ENCODE measurements at regions not wholly inside any gene's neighbourhood (a gene's known extent, or its start where the extent isn't known, plus 50 kb on each side); places are given as distances from the start of the nearest gene placed in this dataset.
A peak's percentile ranks its signal among the peaks of the same experiment; 100 is the strongest.

DNA sequence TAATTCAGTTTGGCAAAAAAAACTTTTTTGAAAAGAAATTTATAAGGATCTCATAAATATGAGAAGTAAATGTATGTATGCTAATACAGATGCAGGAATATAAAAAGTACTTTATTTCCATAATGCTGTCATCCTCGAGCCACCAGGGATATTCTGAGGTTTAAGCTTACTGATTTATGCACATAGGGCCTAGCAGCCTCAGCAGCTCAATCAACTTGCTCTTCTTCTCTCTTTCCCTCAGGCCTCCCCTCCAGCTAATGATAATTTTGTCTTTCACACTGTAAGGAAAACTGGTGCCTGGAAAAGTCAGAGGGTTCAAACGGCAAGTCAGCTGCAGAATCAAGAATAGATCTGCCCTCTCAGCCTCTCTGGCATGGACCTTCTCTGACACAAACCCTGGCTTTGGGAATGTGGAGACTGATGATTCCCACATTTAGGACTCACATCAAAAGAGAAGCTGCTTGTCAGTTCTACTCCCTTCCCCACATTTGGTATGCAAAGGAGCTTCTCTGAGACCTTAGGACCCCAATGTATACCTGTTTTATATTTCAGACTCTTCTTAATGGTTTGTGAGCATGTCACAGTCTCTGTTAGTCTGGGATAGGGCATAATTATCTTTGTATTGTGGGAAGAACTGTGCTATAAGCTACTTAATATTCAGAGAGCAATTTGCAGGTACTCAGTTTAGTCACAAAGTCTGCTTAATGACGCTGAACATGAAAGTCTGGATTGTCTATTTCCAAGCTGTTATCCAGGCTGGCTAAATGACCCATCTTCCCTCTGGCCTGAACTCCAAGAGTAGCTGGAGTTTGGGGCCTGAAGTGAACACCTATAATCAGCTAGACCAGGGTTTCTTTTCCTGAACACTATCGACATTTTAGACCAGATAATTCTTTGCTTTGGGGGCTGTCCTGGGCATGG, 52.1 kb upstream of the DIPK1A start:
- DNase-seq: no peak

DNA sequence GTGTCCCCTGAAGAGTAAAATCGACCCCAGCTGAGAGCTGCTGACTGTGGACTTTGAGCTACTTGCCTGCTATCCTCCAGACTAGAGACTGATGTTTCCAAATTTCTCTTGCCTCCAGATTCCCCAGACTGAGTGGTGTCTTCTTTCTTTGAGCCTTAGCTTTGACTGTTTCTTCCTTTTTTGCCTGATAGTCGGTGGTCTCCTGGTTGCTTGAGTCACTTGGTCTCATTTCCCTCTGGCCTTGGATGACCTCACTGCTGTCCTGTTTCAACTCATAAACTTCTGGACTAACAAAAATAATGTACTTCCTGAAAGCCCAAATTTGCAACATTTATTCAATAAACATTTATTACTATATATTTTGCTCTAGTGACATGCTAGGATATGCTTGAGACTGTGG, 52.9 kb upstream of the DIPK1A start:
- DNase-seq: no peak

DNA sequence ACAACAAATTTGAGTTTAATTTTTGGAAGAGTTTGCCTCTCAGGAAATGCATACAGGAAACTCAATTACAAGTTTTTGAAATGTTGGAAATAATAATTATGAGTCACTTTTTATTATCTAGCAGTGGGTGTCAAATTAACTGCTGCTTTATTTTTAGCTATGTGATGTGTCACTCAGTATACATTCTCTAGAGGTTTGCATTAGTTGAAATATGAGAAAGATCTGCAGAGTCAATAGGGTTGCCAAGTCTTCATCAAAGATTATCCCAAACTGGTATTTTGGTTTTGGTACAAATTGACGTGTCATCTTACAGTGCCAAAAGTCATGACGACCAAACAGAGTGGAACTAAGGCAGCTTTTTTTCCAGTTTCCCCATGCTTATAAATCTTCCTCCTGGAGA, 54.3 kb upstream of the DIPK1A start:
- no peak for DNase-seq

DNA sequence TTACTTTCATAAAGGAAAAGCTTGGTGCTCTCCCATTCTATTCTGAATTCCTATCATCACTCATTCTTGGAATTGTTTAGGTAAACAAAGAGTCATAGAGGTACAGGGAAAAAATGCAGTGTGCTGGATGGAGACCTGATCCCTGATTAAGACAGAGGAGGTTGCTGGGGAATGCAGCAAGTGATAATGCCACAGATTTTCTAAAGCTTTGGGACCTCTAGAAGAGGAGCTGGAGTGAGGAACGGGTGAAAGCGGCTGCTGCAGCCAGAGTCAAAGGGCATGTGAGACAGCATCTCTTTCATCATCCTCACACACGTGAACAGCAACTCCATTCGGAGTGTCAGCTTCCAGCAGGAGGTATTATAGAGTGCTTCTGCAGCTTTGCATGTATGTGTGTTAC, 54.9 kb upstream of the DIPK1A start:
- DNase-seq: no peak

DNA sequence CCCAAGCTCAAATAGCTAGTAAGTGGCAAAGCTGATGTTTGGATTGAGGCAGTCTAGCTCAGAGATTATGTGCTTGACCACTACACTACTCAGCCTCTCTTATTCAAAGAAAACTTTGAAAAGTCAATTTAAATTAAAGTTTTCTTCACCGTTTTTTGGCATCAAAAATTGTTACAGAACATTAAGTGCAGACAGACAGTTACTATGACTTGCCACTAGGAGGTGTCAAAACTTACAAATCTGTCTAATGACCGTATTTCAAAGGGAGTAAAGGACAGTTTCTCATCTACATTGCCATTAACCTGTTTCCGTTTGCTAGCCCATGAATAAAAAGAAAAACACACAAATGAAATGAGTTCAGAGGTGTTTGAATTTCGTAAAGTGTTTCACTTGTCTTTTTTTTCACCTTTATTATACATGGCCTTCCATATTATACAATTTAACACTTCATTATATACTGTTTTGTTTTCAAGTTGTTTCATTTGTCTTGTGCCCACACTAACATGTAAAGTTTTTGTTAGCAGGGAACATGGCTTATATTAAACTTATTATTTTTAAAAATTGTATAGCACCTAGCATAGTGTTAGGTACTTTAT, 57.4 kb upstream of the MTF2 start:
- peak; percentile 7 for DNase-seq

DNA sequence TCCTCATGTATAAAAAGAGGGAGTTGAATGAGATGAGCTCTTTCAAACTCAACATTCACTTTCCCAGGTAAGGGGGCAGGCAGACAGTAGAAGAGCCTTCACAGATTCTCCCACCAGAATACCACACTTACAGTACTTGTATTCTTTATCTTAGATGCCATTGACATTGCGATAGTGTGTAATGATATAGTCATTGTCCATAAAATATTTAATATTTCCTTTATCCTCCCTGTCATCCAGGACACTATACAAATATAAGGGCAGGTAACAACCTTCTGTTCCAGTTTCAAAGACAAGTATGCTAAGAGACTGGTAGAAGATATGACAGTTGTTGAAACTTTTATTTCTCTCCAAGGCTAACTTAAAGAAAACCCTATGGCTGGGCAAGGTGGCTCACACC, 56.5 kb upstream of the MTF2 start:
- DNase-seq: no peak

DNA sequence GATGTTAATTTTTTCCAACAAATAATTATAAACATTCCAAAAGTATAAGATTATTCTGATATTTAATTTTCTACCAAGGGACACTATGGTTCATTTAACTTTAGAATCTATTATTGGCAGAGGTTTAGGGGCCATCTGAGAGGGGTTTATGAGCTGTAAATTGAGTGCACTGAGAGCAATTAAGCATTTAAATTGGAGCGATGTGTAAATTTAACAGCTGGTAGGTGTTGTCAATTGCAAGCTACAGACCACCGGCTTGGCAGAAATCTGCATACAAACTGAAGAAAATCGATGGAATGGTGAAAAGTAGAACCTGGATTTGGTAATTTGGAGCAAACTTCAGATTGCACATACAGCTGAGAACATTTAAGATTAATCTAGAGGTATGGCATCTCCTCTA, 55.8 kb upstream of the MTF2 start:
- DNase-seq: no peak

DNA sequence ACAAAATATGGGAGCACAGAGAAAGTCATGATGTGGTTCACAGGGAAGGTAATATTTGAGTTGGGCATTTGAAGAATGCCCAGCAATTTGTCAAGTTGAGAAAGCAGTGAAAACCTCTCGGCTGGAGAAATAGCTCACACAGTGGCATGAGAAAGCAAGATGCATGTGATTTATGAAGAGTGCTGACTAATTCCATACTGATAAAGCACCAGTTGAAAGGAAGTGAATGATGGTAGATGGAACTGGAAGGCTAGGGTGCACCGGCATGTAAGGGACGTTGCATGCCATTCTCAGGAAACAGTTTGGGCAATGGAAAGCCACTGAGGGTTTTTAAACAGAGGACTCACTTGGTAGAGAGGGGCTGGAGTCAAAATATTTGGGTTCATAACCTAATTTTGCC, 53.5 kb upstream of the MTF2 start:
- no peak for DNase-seq

DNA sequence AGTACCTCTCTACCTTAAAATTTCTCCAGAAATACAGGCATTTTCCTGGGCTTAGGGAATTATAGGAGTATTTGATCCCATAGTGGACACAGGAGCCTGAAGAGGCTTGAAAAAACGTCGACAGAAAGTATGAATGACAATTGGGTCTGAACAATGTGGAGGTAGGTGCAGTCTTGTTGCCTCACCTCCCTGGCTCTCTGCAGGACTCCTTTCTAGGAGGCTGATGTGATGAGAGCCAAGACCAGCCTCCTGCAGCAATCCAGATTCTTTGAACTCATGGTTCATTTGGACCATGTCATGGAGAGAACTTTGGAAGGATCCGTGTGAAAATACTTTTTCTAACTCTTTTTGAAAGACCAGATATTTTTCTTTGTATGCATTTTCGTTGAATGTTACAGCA, 50.5 kb upstream of the MTF2 start:
- no peak for DNase-seq

Data from amniotic stem cell (primary cell).